ENCODE measurements at regions not wholly inside any gene's neighbourhood (a gene's known extent, or its start where the extent isn't known, plus 50 kb on each side); places are given as distances from the start of the nearest gene placed in this dataset.
A peak's percentile ranks its signal among the peaks of the same experiment; 100 is the strongest.

DNA sequence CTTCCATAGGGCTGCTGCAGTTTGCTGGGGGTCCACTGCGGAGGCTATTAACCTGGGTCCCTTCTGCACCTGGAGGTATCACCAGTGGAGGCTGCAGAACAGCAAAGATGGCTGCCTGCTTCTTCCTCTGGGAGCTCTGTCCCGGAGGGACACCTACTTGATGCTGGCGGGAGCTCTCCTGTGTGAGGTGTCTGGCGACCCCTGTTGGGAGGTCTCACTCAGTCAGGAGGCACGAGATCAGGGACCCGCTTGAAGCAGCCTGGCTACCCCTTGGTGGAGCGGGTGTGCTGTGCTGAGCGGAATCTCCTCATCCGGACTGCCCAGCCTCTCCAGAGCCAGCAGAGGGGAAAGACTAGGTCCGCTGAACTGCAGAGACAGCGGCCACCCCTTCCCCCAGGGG is 56.0 kb upstream of the CTXND1 start:
- no peak for DNase-seq (ENCODE audit: low spot score)

DNA sequence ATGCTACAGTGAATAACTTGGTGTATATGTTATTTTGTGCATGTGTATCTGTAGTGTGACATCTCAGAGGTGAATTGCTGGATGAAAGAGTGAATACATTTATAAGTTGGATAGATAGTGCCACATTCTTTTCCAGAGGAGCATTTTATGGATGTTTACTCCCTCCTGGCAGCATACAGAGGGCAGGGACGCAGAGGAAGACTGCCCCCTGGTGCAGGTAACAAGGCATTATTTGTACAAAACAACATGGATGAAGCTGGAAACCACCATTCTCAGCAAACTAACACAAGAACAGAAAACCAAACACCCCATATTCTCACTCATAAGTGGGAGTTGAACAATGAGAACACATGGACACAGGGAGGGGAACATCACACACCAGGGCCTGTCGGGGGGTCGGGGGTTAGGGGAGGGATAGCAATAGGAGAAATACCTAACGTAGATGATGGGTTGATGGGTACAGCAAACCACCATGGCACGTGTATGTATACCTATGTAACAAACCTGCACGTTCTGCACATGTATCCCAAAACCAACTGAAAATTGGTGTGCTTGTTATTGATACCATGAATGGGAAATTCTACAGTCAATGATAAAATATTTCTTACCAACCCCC is 57.9 kb upstream of the CTXND1 start:
- no peak for DNase-seq (ENCODE audit: low spot score)

DNA sequence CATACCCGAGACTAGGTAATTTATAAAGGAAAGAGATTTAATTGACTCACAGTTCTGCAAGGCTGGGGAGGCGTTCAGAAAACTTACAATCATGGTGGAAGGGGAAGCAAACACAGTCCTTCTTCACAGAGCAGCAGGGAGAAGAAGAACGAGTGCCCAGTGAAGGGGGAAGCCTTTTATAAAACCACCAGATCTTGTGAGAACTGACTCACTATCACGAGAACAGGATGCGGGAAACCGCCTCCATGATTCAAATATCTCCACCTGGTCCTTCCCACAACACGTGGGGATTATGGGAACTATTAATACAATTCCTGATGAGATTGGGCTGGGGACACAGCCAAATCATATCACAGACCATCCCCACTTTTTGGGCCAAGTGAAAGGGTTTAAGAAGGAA is 58.8 kb upstream of the CTXND1 start:
- no peak for DNase-seq (ENCODE audit: low spot score)

DNA sequence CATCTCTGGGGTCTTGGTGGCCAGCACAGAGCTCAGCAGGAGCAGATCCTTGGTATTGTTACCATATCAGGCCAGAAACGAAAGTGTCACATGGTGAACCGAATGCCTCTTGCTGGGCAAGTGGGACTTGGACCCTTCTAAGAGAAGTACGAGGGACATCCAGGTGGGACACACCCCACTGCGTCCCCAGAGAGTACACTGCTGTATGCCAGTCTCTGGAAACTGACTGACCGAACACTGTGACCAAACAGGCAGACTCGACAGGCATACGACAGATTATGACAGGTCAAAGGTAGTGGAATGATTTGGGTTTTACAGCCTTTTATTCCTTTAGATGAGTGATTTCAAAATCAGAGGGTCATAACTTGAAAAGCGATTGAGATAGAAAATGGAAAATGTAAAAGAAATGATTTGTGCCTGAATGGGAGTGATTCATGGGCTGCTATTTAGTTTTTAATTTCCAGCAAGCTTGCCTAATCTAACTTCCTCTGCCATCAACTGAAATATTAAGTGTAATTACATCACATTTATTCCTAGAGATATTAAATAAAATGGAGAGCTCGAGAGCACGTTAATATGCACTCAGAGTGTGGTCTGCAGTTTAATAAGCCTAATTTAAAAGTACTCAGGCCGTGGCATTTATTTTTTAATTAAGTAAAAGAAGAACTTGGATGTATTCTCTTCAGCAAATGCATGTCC is 63.4 kb upstream of the CTXND1 start:
- no peak for DNase-seq (ENCODE audit: low spot score)

DNA sequence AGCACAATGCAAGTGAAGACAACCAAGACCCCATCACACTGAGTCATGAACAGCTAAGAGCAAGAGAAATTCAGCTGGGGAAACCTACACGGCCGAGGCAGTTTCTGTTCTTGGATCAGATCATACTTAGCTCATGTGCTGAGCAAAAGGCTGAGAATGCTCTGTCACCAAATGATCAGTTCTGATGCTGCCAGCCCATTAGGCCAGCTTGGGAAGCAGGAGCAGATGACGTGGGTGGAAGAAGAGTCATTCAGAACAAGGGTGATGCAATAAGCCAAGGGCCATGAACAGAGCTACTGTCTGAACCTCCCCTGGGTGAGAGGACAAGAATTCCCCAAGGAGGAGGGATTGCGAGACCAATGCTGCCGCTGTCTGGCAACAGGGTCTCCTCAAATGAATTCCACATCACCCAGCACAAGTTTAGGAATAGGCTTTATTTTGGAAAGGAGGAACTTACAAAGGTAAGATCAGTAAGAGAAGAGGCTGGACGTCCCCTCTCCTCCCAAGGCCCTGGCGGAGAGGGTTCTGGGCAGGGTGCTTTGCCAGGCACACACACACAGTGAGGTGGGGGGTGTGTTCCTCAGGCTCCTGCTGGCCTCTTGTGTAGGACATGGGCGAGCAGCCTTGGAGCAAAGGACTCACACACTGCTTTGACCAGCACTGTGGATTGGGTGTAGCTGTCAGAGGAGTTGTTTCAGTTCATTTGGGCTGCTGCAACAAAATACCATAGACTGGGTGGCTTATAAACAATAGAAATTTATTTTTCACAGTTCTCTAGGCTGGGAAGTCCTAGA is 65.6 kb upstream of the CTXND1 start:
- DNase-seq (ENCODE audit: low spot score), result no peak

DNA sequence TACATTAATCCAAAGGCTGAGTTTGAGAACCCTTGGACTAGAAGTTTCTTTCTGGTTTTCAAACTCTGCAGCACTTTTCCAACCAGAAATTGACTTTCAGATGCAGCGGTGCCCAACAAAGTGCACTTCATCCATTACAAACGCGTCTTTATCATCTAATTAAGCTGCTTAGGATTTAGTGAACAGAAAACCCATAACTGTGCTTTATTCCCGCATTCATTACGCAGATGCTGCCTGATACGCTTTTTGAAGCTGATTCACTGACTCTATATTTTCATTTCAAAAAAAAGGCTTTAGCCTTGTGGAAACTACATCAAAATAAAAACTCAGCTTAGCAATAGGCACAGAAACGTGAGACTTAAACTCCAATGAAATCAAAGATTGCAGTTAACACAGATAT is 69.8 kb upstream of the CTXND1 start:
- no peak for DNase-seq (ENCODE audit: low spot score)

DNA sequence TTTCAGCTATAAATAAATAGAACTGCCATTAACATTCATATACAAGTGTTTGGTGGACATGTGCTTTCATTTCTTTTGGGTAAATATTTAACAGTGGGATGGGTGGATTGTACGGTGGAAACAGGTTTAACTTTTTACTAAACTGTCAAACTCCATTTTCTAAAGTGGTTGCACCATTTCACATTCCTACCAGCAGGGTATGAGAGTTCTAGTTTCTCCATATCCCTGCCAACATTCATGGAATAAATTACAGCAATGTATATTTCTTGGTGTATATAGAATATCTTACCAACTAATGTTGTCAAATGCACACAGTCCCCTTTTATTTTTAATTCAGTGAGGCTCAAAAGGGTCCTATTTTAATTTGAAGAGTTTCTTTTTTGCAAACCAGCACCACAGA is 71.3 kb upstream of the CTXND1 start:
- no peak for DNase-seq (ENCODE audit: low spot score)

DNA sequence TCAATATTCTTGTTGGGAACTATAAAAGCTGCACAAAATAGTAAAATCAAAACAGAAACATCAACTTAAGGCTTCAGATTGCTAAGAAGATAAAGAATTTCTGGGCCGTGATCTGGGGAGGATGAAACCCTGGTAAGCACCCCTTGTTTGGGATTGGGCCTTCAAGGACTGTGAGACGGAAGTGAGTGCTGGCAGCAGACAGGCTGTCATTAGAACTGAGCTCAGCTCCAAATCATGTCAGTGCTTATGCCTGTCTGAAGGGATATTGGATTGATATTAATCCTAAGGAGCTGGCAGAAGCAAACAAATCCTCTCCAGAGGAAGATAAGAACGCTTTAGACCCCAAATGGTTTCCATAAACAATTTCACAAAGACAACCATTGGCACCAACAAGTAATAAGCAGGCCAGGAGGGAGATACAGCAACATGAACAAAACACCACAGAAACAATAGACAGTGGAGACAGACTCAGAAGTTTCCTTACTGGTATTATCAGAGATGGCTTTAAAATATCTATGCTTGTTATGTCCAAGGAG is 72.6 kb upstream of the CTXND1 start:
- no peak for DNase-seq (ENCODE audit: low spot score)

DNA sequence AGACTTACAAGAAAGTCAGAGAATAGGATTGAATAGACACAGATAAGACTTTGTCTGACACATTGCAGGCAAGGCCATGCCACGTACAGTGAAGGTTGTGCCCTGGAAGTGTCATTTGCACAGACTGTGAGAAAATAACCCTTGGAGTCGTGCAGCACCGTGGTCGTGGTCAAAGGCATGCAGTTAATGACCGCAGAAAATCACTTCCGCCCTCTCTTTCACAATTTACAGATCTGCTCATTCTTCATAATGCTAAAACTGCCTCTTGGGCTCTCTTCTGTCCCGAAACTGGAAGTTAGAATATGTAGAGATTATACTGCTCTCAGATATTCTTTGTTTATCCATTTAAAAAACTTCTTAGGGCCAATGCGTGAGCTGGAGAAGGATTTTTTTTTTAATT is 73.2 kb upstream of the CTXND1 start:
- no peak for DNase-seq (ENCODE audit: low spot score)

DNA sequence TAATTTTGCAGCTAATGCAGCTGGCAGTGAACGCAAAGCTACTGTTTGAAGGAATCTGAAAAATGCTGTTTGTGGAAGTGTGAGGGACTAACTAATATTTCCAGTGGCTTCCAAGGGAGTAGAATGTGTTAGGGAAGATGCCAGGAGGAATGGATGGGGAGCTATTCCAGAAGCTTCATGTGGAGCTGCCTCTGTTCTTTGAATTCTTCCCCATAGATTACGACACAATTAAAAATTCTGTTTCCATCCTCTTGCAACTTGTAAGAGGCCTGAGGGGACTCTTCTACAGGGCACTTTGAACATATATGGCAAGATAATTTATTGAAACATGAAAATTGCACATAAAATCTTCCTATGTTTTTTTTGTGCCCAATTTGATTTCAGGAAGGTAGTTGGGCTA is 74.3 kb upstream of the CTXND1 start:
- DNase-seq (ENCODE audit: low spot score), result no peak

DNA sequence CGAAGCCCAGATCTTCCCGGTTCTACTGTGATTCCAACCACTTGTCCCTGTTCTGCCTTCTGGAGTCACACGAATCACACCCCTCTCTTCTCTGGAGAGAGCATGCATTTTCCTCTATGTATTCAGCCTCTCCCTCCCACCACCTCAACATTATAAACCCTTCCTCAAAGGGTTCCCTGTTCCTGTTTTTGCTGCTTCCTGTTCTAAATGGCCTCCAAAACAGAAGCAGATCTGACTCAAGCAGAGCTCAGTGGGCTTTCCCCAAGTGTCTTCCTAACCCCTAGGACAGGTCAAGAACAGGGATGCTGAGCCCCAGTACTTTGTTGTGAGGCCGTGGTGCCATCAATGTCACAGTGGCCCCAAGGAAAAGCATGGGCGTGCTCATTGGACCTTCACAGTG is 75.7 kb upstream of the ARNT2 start:
- no peak for DNase-seq (ENCODE audit: low spot score)

DNA sequence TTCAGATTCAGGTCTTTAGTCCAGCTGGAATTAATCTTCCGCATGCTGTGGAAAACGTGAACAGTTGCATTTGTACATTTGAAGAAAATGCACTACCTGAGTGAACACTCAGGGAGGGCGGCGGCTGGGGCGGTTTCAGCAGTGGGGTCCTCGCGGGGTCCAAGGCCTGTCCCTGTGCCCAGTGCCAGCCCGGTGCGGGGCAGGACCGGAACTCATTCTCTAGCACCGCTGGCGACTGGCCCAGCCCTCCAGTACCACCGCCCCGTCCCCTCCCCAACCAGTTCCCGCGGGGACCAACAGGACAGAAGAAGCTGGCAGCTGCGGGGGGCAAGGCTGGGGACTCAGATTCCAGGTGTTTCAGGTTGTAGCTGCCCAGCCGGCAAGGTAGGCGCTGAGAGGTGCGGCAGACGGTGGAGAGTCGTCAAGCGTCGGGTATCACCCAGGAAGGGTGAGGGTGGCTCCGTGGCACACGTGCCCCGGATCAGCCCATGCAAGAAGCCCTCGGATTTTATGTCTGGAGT is 72.2 kb upstream of the ARNT2 start:
- DNase-seq (ENCODE audit: low spot score), result no peak

DNA sequence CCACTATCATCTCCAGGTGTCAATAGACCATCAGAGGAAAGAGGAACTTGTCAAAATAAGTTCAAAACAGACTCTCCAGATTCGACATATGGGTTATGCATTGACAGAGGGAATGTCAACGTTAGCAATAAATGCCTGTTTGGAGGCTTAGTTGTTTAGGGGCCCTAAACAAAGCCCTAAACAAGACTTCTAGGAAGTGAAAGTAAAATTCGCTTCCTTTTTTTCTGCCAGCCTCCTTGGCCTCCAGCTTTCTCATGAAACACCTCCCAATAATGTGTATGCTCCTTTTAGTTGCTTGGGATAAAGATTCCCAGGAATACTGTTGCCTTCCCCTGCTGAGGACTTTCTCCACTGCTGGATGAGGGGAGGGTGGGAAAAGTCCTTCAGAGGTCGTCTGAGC is 70.9 kb upstream of the ARNT2 start:
- no peak for DNase-seq (ENCODE audit: low spot score)

DNA sequence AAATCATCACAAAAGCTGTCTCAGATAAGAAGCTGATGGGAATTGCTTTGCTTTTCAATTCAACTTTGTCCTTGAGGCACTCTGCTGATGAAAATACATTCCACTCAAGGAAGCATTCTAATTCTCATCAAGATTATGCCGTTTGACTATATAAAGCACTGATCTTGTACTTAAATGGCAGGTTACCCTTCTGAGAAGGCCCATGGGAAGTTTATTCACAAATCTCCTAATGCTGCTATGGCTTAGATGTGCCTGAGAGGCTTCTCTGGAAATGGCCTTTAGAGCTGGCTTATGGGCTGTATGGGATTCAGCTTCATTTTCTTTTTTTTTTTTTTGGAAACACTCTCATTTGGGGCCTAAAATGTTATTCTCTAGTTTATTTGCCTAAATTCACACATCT is 69.7 kb upstream of the ARNT2 start:
- no peak for DNase-seq (ENCODE audit: low spot score)

DNA sequence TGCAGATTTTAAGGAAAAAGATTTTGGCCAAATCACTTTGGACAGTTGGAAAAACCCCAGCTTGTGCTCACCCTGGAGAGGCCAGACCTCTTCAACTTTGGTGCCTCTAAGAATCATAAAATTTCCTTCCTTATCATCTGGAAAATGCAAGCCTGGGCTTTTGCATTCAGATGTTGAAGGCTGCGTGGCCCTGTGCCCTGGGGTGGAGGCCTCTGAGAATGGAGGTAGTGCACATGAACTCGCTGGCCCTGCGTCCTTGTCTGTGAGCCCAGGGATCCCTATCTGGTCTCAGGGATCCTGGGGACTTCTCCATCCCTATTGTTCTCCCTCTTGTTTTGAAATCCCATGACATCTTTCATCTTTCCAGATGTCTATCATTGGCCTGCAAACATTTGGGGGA is 64.6 kb upstream of the ARNT2 start:
- no peak for DNase-seq (ENCODE audit: low spot score)

DNA sequence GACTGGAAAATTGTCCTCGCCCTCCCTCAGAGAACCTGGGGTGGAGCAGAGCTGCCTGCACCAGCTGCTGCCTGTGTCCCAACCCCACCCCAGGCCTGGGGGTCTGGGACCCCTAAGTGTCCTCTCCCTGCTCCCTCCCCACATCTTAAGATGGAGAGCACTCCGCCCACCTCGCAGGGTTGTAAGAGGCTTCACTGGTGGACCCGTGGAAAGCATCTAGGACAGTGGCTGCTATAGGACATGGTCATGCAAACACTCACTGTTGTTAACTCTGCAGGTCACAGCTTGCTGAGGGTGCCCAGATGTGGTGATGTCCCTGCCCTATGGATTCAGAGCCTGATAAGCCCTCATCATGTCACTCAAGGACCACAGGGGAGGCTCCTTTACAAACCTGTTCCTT is 62.0 kb upstream of the ARNT2 start:
- no peak for DNase-seq (ENCODE audit: low spot score)

DNA sequence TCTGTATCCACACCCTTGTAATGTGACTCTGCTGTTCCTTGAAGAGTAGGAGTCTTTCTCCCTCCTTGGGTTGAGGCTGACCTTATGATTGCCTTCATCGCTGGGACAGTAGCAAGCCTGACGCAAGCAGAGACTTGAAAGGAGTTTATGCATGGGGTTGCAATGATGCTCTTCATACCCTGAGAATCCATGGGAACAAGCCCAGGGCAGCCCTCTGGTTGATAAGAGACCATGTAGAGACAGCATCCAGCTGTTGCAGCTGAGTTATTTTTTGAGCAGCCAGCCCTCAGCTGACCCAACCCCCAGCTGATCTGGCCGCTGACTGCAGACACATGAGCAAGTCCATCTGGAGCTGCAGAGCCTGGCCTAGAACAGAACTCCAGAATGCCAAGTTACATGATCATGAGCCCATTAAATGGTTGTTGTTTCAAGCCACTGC is 60.6 kb upstream of the ARNT2 start:
- peak; percentile 73 for DNase-seq (ENCODE audit: low spot score)

DNA sequence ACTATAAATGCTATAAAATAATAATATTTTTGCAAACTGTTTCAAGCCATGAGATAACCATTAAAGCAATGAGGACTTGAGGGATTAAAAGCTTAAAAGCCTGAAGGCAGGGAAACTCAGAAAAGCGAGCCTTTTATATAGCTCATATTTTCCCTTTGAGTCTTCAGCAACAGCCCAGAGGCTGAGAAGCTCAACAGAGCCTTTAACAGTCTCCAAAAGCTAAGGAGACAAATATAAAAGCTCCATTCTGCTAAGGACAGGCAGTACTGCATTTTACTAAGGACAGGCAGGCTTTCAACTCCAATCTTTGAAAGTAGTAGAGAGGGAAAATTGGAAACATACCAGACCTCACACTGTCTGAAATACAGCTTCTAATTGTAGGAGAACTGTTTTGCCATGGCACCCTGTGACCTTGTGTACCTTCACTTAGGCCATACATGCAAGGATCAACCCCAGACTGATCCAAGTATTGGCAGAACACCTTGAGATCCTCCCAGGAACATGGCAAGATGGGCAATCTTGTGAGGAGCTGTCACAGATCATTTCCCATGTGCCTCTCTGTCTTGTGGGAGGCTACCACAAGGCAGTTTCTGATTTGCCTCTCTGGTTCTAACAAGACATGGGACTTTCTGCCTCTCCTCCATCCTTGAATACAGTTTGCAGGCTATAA is 53.1 kb upstream of the ARNT2 start:
- DNase-seq (ENCODE audit: low spot score), result no peak
